HG03342 (cell line): ENCODE measurements at regions not wholly inside any gene's neighbourhood (a gene's known extent, or its start where the extent isn't known, plus 50 kb on each side); places are given as distances from the start of the nearest gene placed in this dataset.
"Not testable (repeated sequence)": the region's sequence is repeated elsewhere in the genome, so short reads cannot be mapped to it uniquely, and the experiment has no call there.

ENCODE experiments used
- ATAC-seq: cut with Tn5 transposase; IDR thresholded peaks from one replicate; pipeline ENCODE4 v1.9.1; 2021; ENCODE audit warnings: mild to moderate bottlenecking, moderate library complexity; ENCODE audit not compliant: unreplicated experiment

GRCh38 chr10:33965795-33966581 is 631.5 kb upstream of the NRP1 start:
- no peak for ATAC-seq

GRCh38 chr10:33963729-33964128 is 629.3 kb upstream of the NRP1 start:
- no peak for ATAC-seq

DNA sequence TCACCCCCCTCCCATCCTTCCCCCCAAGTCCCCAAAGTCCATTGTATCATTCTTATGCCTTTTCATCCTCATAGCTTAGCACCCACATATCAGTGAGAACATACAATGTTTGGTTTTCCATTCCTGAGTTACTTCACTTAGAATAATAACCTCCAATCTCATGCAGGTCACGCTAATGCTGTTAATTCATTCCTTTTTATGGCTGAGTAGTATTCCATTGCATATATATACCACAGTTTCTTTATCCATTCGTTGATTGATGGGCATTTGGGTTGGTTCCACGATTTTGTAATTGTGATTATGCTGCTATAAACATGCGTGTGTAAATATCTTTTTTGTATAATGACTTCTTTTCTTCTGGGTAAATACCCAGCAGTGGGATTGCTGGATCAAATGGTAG is 621.9 kb upstream of the NRP1 start:
- ATAC-seq, result not testable (repeated sequence)

- no peak for ATAC-seq
Observed at GRCh38 chr10:33955676-33956075, 621.2 kb upstream of the NRP1 start.

GRCh38 chr10:33952692-33953360 is 618.4 kb upstream of the NRP1 start:
- ATAC-seq, result no peak

DNA sequence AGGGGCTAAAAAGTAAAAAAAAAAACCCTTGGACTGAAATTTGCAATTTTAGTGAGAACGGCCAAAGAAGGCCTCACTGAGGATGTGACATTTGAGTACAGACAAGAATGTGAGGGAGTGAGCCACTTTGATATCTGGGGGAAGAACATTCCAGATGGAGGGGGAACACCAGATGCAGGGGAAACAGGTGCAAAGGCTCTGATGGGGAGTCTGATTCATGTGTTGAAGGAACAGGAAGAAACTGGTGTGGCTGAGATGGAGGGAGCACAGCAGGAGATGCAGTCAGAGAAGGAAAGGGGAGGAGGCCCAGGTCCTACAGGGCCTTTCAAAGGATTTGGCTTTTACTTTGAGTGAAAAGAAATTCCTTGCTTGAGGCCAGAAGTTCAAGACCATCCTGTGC is 615.7 kb upstream of the NRP1 start:
- no peak for ATAC-seq

GRCh38 chr10:33947544-33947943 is 613.1 kb upstream of the NRP1 start:
- ATAC-seq, result no peak

GRCh38 chr10:33945051-33945450 is 610.6 kb upstream of the NRP1 start:
- no peak for ATAC-seq

DNA sequence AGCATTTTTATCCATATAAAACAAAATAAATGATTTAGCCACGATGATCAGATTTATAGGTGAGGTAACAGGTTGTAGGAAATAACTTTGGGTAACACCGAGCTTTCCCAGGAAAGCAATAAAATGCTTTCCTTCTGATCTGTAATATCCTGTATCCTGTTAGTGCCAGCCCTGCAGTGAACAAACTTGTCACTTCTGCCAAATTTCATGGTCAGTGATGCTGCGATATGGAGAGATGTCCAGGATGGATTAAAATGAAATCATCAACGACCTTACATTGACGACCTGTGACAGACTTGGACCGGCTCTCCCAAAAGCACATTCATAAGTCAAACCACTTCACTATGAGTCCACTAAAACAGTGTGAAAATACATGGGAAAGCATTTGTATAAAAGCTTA is 608.0 kb upstream of the NRP1 start:
- no peak for ATAC-seq

DNA sequence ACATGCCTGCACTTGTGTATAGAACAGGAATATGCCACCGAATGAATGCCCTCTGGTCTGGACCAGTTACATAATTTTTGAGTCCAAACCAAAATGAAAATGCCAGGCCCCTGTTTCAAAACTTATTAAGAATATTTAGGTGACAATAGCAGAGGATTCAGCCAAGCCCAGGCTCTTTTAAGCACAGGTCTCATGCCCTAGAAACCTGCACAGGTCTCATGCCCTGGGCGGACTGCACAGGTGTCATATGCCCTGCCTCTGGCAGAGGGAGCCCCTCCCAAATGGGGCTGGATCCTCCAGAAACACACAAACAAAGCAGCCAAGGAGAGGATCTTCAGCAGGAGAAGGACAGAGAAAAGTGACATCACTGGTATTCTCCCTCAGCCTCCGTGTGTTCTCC is 605.4 kb upstream of the NRP1 start:
- no peak for ATAC-seq

DNA sequence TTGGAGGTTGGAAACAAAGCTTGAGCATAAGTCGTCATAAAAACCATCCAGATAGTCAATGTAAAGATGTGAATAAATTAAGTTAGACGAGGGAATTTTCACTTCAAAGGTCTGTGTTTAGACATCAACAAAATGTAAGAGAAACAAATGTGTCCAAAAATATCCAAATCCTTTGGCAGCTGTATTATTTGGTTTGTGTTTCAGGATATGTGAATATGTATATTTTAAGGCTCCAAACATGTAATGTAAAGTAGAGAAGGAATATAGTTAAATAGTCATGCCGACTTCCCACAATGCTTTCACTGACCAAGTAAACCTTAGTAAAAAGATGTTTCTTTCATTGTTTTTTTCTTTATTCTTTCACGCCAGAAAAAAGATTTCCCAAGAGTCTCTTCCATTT is 604.9 kb upstream of the NRP1 start:
- ATAC-seq, result no peak

GRCh38 chr10:33938001-33938400 is 603.5 kb upstream of the NRP1 start:
- ATAC-seq, result no peak

DNA sequence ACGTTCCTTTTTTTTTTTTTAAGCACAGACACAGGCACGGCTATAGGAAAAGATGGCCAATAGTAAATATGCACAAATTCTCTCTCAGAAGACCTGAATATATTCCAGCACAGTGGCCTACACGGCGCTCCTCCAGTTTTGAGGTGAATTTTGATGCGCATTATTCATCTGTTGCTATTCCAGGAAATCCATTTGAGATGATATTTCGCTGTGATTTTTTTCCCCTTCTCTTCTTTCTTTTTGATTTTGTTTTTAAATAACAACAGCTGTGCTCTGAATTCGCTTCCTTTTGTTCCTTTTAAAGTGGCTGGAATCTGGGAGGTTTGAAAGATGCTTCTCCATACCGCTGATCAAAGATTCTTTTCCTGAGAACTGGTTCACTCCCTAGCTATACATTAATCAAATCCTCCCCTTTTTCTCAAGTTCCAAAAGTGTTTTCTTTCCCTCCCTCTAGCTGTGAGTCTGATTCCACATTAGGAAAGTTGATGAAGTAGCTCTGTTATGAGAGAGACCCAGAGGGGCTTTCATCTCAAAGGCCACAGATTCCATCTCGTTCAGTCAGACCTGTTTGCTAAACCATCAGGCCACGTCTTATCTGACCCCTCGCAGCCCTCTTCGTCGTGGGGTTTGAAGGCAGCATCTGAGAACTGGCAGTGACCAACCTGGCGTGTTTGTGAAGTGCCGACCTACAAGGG is 602.7 kb upstream of the NRP1 start:
- no peak for ATAC-seq

DNA sequence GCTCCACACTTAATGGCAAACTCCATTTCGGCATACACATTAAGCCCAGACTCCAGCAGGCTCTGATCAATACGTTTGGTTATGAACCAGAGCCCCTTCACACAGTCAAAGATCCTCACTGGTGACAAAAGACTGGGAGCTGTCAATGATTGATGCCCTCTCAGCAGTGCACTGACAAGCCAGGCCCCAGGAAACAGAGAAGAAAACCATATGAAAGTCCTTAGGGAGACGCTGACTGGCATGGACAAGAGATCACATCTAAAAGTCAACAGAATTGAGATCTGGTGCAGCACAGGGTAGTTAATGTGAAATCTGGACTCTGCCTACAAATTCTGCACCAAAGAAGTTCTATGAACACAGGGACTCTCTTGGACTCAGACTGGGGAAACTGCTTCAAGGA is 600.9 kb upstream of the NRP1 start:
- no peak for ATAC-seq

- no peak for ATAC-seq
Observed at GRCh38 chr10:33930079-33930478, 595.6 kb upstream of the NRP1 start.

- no peak for ATAC-seq
Observed at GRCh38 chr10:33927347-33927746, 592.9 kb upstream of the NRP1 start.

DNA sequence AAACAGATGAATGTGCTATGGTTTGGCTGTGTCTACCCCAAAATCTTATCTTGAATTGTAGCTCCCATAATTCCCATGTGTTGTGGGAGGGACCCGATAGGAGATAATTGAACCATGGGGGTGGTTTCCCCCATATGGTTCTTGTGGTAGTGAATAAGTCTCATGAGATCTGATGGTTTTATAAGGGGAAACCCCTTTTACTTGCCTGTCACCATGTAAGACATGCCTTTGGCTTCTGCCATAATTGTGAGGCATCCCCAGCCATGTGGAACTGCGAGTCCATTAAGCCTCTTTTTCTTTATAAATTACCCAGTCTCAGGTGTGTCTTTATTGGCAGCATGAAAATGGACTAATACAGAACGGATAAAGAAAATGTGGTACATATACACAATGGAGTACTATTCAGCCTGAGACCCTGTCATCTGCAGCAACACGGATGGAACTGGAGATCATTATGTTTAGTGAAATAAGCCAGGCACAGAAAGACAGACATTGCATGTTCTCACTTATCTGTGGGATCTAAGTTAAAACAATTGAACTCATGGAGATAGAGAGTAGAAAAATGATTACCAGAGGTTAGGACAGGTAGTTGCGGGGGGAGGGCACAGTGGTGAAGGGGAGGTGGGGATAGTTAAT is 587.6 kb upstream of the NRP1 start:
- no peak for ATAC-seq

DNA sequence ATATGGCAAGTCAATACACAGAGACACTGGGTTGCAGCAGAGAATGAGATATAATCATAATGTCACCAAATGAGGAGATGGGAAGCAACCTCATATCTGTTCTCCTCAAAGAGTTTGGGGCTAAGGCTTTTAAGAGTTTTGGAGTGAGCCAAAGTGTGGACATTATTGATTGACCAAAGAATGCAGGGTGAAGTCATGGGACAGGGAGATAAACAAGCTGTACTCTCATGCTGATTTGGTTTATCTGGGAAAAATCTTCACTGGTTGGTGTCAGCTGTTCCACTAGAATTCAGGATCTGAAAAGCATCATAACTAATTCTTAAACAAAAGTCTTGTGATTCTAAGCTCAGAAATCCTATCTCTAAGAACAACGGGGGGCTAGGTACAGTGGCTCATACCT is 585.9 kb upstream of the NRP1 start:
- no peak for ATAC-seq

- no peak for ATAC-seq
Observed at GRCh38 chr10:33919244-33919643, 584.8 kb upstream of the NRP1 start.

GRCh38 chr10:33917069-33917780 is 582.8 kb upstream of the NRP1 start:
- ATAC-seq, result no peak

DNA sequence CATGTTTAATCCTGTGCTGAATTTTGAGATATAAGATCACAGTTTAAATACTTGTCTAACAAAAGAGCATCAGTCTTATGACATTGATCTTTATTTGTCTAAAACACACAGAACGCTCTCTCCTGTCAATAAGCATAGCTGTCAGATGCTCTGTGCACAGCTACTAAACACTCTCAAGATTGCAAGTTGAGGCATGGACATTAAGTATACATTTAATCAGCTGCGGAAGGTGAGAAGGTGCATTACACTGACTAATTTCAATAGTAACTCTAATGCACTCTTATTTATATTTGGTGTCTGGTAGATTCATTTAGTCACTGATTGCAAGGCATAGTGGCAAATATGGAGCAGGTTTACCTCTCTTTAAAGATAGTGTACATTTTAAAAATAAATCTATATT is 580.3 kb upstream of the NRP1 start:
- ATAC-seq, result no peak
